ENCODE measurements at regions not wholly inside any gene's neighbourhood (a gene's known extent, or its start where the extent isn't known, plus 50 kb on each side); places are given as distances from the start of the nearest gene placed in this dataset.

DNA sequence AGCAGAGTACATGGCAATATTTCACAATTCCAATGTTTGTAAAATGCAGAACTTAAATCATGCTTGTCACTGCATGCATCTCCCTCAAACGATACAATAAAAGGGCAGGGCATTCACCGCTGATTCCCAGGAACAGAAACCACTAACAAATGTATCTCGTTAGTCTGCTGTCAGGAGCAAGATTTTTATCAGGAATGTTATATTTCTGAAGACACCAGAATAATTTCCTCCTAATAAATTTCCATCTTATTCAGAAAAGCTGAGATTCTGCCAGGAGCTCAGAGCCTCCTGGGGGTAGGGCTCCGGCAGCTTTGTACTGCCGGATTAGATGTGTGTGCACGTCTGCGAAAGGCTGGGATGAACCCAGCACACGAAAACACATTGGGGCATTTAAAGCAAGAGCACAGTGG is 54.0 kb upstream of the LDB2 start:
- DNase-seq, result peak in 1 of 2 donors; percentile 22
- Histone ChIP-seq H3K27ac (no peak overlapping the region), H3K9me3 (peaks cover 0 to 9% (median 4%) of the 10 kb centered on the region in 4 donors), H3K27me3 (no peaks in the 10 kb centered on the region), H3K4me1 (no peaks in the 10 kb centered on the region), H3K4me3 (no peak overlapping the region), H3K36me3 (no peaks in the 10 kb centered on the region)
- intact Hi-C loops (cut with DNase I; ENCODE audit: low total_unique reads), result no loop called here
- WGBS, 5 donors, result 26 to 42% (median 33%) methylated on average over 8 of the region's 8 CpGs
- no peak for TF ChIP-seq POLR2AphosphoS5 (IDR thresholded peaks at IDR 0.05)

Small RNA genes lying in the stretch of these regions (small RNA-seq; reads per million reads assigned to genes)
- gene MTND5P4 (0 to 0.10 (median 0) reads per million in 4 donors), gene SNORA75B (0 reads per million in 4 donors)

Measured in stomach (tissue), 8 donors.